ENCODE measurements at regions not wholly inside any gene's neighbourhood (a gene's known extent, or its start where the extent isn't known, plus 50 kb on each side); places are given as distances from the start of the nearest gene placed in this dataset.

DNA sequence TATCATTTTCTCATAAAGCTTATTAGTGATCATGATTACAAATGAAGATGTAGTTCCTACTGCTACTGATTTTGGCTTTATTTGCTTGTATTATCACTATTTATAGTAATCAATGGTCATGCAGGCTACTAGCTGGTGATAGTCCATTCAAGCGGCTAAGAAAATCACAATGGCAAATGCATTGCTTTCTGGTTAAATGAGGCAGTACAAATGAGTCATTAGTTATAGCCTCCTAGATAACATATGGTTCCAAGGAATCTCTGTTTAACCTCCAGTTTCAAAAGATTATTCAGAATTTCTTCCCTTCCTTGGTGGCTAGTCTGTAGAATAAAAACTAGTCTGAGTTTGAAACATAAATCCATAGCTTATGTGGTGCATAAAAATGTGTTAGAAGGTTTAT, 141.3 kb upstream of the HTR2A start:
- TF ChIP-seq POLR2A (IDR thresholded peaks at IDR 0.05): no peak
- TF ChIP-seq, protein P1, sequence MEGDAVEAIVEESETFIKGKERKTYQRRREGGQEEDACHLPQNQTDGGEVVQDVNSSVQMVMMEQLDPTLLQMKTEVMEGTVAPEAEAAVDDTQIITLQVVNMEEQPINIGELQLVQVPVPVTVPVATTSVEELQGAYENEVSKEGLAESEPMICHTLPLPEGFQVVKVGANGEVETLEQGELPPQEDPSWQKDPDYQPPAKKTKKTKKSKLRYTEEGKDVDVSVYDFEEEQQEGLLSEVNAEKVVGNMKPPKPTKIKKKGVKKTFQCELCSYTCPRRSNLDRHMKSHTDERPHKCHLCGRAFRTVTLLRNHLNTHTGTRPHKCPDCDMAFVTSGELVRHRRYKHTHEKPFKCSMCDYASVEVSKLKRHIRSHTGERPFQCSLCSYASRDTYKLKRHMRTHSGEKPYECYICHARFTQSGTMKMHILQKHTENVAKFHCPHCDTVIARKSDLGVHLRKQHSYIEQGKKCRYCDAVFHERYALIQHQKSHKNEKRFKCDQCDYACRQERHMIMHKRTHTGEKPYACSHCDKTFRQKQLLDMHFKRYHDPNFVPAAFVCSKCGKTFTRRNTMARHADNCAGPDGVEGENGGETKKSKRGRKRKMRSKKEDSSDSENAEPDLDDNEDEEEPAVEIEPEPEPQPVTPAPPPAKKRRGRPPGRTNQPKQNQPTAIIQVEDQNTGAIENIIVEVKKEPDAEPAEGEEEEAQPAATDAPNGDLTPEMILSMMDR (IDR thresholded peaks at IDR 0.05): no peak
